BJ (cell line): ENCODE measurements at regions not wholly inside any gene's neighbourhood (a gene's known extent, or its start where the extent isn't known, plus 50 kb on each side); places are given as distances from the start of the nearest gene placed in this dataset.

Experiments
- CTCF ChIA-PET: fragments of 350-600 bp; formaldehyde crosslinking; extraction: SDS; loops from one replicate; lab custom pipeline; 2021; ENCODE audit warnings: antibody characterized with exemption, inconsistent platforms; lab: Yijun Ruan, JAX
- POLR2A ChIA-PET: fragments of 300-600 bp; sonication (Branson Sonifier 250); formaldehyde crosslinking; extraction: SDS; loops from one replicate; lab custom pipeline; 2021; ENCODE audit warnings: antibody characterized with exemption; lab: Charles Lee
- DNase-seq: peaks from one replicate; pipeline ENCODE4 v3.0.0-alpha.2; 2011; ENCODE audit warnings: low read depth
- H3K27me3 ChIP-seq: 2 replicates; pipeline ENCODE4 v1.6.0; 2011; ENCODE audit warnings: low read length; ENCODE audit not compliant: control insufficient read depth, insufficient read depth
- H3K36me3 ChIP-seq: 2 replicates; pipeline ENCODE4 v1.5.1; 2011; ENCODE audit warnings: low read length; ENCODE audit not compliant: control insufficient read depth, insufficient read depth
- H3K4me3 ChIP-seq: 2 replicates; pipeline ENCODE4 v1.5.1; 2011; ENCODE audit warnings: low read depth, mild to moderate bottlenecking, control low read depth, low read length
- TF ChIP-seq, protein P1 (sequence below): IDR thresholded peaks from 2 replicates; pipeline ENCODE4 v1.5.1; 2011; ENCODE audit warnings: low read depth, mild to moderate bottlenecking, control low read depth, inconsistent platforms, low read length, moderate library complexity; ENCODE audit not compliant: insufficient read depth

DNA sequence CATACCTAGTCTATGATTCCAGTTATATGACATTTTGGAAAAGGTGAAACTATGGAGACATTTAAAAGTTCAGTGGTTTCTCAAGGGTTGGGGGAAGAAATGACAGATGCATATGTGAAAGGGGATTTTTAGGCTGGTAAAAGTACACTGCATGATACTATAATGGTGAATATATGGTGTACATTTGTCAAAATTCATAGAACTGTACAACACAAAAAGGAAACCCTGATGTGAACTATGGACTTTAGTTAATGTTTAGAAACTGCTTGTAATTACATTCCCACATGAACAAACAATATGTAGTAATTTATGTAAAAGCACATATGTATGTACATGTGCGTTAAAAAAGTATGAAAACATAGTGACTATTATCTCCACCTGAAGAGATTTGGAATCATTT is 907.3 kb upstream of the CITED2 start:
- Histone ChIP-seq H3K27me3 (no peaks in the 10 kb centered on the region), H3K4me3 (no peak overlapping the region), H3K36me3 (no peaks in the 10 kb centered on the region)
- TF ChIP-seq, protein P1, sequence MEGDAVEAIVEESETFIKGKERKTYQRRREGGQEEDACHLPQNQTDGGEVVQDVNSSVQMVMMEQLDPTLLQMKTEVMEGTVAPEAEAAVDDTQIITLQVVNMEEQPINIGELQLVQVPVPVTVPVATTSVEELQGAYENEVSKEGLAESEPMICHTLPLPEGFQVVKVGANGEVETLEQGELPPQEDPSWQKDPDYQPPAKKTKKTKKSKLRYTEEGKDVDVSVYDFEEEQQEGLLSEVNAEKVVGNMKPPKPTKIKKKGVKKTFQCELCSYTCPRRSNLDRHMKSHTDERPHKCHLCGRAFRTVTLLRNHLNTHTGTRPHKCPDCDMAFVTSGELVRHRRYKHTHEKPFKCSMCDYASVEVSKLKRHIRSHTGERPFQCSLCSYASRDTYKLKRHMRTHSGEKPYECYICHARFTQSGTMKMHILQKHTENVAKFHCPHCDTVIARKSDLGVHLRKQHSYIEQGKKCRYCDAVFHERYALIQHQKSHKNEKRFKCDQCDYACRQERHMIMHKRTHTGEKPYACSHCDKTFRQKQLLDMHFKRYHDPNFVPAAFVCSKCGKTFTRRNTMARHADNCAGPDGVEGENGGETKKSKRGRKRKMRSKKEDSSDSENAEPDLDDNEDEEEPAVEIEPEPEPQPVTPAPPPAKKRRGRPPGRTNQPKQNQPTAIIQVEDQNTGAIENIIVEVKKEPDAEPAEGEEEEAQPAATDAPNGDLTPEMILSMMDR, result no peak
- CTCF ChIA-PET, result no interaction called here
- POLR2A ChIA-PET, result no interaction called here
- DNase-seq, result no peak

DNA sequence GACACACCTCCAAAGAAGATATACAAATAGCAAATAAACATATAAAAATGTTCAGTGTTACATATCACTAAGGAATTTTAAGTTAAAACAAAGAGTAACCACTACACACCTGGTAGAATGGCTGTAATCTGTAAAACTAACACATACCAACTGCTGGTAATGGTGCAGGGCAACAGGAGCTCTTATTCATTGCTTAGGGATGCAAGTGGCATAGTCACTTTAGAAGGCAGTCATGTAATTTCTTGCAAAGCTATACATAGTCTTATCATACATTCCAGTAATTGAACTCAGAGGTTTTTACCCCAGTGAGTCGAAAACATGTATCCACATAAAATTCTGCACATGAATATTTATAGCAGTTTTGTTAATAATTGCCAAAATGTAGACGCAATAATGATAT is 906.8 kb upstream of the CITED2 start:
- CTCF ChIA-PET, result no interaction called here
- no peak for DNase-seq

GRCh38 chr6:140276719-140277118 is 902.3 kb upstream of the CITED2 start:
- DNase-seq, result no peak
- ChIA-PET CTCF (interaction anchor here (1.1 kb wide), 1 partner anchor 9 kb away, joined by 3 read pairs; no protein-coding TSS in a partner anchor), POLR2A (no interaction called here)

More for the DNA sequence above, 906.8 kb upstream of the CITED2 start:
- POLR2A ChIA-PET, result no interaction called here
- Histone ChIP-seq H3K36me3 (no peaks in the 10 kb centered on the region), H3K27me3 (no peaks in the 10 kb centered on the region), H3K4me3 (no peak overlapping the region)
- TF ChIP-seq, protein P1, result no peak

GRCh38 chr6:140276133-140276532 is 901.7 kb upstream of the CITED2 start:
- TF ChIP-seq, protein P1, result no peak
- H3K27me3 ChIP-seq, result no peaks in the 10 kb centered on the region
- no peak for DNase-seq
- H3K36me3 ChIP-seq, result no peaks in the 10 kb centered on the region
- H3K4me3 ChIP-seq, result no peak overlapping the region
- CTCF ChIA-PET, result interaction anchor here (1.1 kb wide), 1 partner anchor 9 kb away, joined by 3 read pairs; no protein-coding TSS in a partner anchor
- POLR2A ChIA-PET, result no interaction called here

More at GRCh38 chr6:140276719-140277118, 902.3 kb upstream of the CITED2 start:
- H3K4me3 ChIP-seq, result no peak overlapping the region
- TF ChIP-seq, protein P1, result no peak
- no peaks in the 10 kb centered on the region for H3K27me3 ChIP-seq
- no peaks in the 10 kb centered on the region for H3K36me3 ChIP-seq

GRCh38 chr6:140275725-140276124 is 901.3 kb upstream of the CITED2 start:
- CTCF ChIA-PET, result no interaction called here
- Histone ChIP-seq H3K36me3 (no peaks in the 10 kb centered on the region), H3K4me3 (no peak overlapping the region), H3K27me3 (no peaks in the 10 kb centered on the region)
- TF ChIP-seq, protein P1, result no peak
- DNase-seq, result no peak
- POLR2A ChIA-PET, result no interaction called here
